ENCODE measurements at regions not wholly inside any gene's neighbourhood (a gene's known extent, or its start where the extent isn't known, plus 50 kb on each side); places are given as distances from the start of the nearest gene placed in this dataset.

GRCh38 chrX:28408017-28408723 is 179.1 kb upstream of the IL1RAPL1 start:
- no peak overlapping the region for H2BK5ac ChIP-seq (ENCODE audit: low read depth, low read length, poor library complexity, severe bottlenecking)
- no peak overlapping the region for H4K91ac ChIP-seq (ENCODE audit: low read length)
- H3K23ac ChIP-seq (ENCODE audit: low read length in 2 of 2), result no peak overlapping the region
- no peak overlapping the region for H2BK120ac ChIP-seq (ENCODE audit: low read depth, low read length)
- H3K27me3 ChIP-seq (ENCODE audit: control insufficient read depth in 1 of 2, insufficient read depth in 1 of 2, low read length in 2 of 2), result no peaks in the 10 kb centered on the region
- no peak overlapping the region for H2BK12ac ChIP-seq (ENCODE audit: low read length in 2 of 2)
- H3K4me1 ChIP-seq (ENCODE audit: control insufficient read depth, insufficient read depth, low read depth, low read length), result no peaks in the 10 kb centered on the region
- no peak overlapping the region for H3K4me2 ChIP-seq (ENCODE audit: low read length, poor library complexity, severe bottlenecking)
- no peak overlapping the region for H3K18ac ChIP-seq (ENCODE audit: low read depth in 1 of 2, low read length in 2 of 2)
- H3K14ac ChIP-seq (ENCODE audit: low read length in 2 of 2), result no peak overlapping the region
- no peak overlapping the region for H3K4me3 ChIP-seq (ENCODE audit: insufficient read depth in 1 of 2, low read depth in 1 of 2, low read length in 2 of 2)
- H4K8ac ChIP-seq (ENCODE audit: low read length), result no peak overlapping the region
- no peak for DNase-seq
- H3K79me1 ChIP-seq (replicated peaks; ENCODE audit: low read length, poor library complexity, severe bottlenecking), result no peaks in the 10 kb centered on the region
- H3K9ac ChIP-seq (ENCODE audit: low read length), result no peak overlapping the region
- no peaks in the 10 kb centered on the region for H3K36me3 ChIP-seq (ENCODE audit: control insufficient read depth in 1 of 2, insufficient read depth in 2 of 2, low read depth in 1 of 2, low read length in 2 of 2)
- H2BK15ac ChIP-seq (ENCODE audit: low read depth, poor library complexity, severe bottlenecking), result no peak overlapping the region
- H3K4ac ChIP-seq (ENCODE audit: low read depth in 1 of 2, low read length in 2 of 2), result no peak overlapping the region
- peaks cover 4% of the 10 kb centered on the region for H3K9me3 ChIP-seq (ENCODE audit: control insufficient read depth, low read length)
- H2AFZ ChIP-seq (ENCODE audit: low read depth, low read length), result no peak overlapping the region
- no peak overlapping the region for H2AK5ac ChIP-seq (ENCODE audit: low read length, severe bottlenecking)
- H3K27ac ChIP-seq (ENCODE audit: low read length, poor library complexity, severe bottlenecking), result no peak overlapping the region

- Histone ChIP-seq H3K4ac (ENCODE audit: low read depth in 1 of 2, low read length in 2 of 2) (no peak overlapping the region), H2BK15ac (ENCODE audit: low read depth, poor library complexity, severe bottlenecking) (no peak overlapping the region), H2AFZ (ENCODE audit: low read depth, low read length) (no peak overlapping the region), H3K9me3 (ENCODE audit: control insufficient read depth, low read length) (peaks cover 8% of the 10 kb centered on the region), H3K27ac (ENCODE audit: low read length, poor library complexity, severe bottlenecking) (no peak overlapping the region), H3K36me3 (ENCODE audit: control insufficient read depth in 1 of 2, insufficient read depth in 2 of 2, low read depth in 1 of 2, low read length in 2 of 2) (no peaks in the 10 kb centered on the region), H3K4me3 (ENCODE audit: insufficient read depth in 1 of 2, low read depth in 1 of 2, low read length in 2 of 2) (no peak overlapping the region), H3K23ac (ENCODE audit: low read length in 2 of 2) (no peak overlapping the region), H2BK120ac (ENCODE audit: low read depth, low read length) (no peak overlapping the region), H3K9ac (ENCODE audit: low read length) (no peak overlapping the region), H3K4me1 (ENCODE audit: control insufficient read depth, insufficient read depth, low read depth, low read length) (no peaks in the 10 kb centered on the region), H3K14ac (ENCODE audit: low read length in 2 of 2) (no peak overlapping the region), H3K79me1 (replicated peaks; ENCODE audit: low read length, poor library complexity, severe bottlenecking) (no peaks in the 10 kb centered on the region), H3K18ac (ENCODE audit: low read depth in 1 of 2, low read length in 2 of 2) (no peak overlapping the region), H3K27me3 (ENCODE audit: control insufficient read depth in 1 of 2, insufficient read depth in 1 of 2, low read length in 2 of 2) (no peaks in the 10 kb centered on the region), H3K4me2 (ENCODE audit: low read length, poor library complexity, severe bottlenecking) (no peak overlapping the region), H2AK5ac (ENCODE audit: low read length, severe bottlenecking) (no peak overlapping the region), H2BK5ac (ENCODE audit: low read depth, low read length, poor library complexity, severe bottlenecking) (no peak overlapping the region), H4K8ac (ENCODE audit: low read length) (no peak overlapping the region), H4K91ac (ENCODE audit: low read length) (no peak overlapping the region), H2BK12ac (ENCODE audit: low read length in 2 of 2) (no peak overlapping the region)
- no peak for DNase-seq
- 80% methylated on average over 1 of the region's 2 CpGs for WGBS
These were observed 188.9 kb upstream of the IL1RAPL1 start for GRCh38 chrX:28398342-28398741.

- 94% methylated on average over 3 of the region's 5 CpGs for WGBS
- Histone ChIP-seq H2BK12ac (ENCODE audit: low read length in 2 of 2) (no peak overlapping the region), H3K4me3 (ENCODE audit: insufficient read depth in 1 of 2, low read depth in 1 of 2, low read length in 2 of 2) (no peak overlapping the region), H3K79me1 (replicated peaks; ENCODE audit: low read length, poor library complexity, severe bottlenecking) (no peaks in the 10 kb centered on the region), H2BK120ac (ENCODE audit: low read depth, low read length) (no peak overlapping the region), H3K27me3 (ENCODE audit: control insufficient read depth in 1 of 2, insufficient read depth in 1 of 2, low read length in 2 of 2) (no peaks in the 10 kb centered on the region), H3K36me3 (ENCODE audit: control insufficient read depth in 1 of 2, insufficient read depth in 2 of 2, low read depth in 1 of 2, low read length in 2 of 2) (no peaks in the 10 kb centered on the region), H3K4ac (ENCODE audit: low read depth in 1 of 2, low read length in 2 of 2) (no peak overlapping the region), H3K18ac (ENCODE audit: low read depth in 1 of 2, low read length in 2 of 2) (no peak overlapping the region), H3K14ac (ENCODE audit: low read length in 2 of 2) (no peak overlapping the region), H3K27ac (ENCODE audit: low read length, poor library complexity, severe bottlenecking) (no peak overlapping the region), H2BK5ac (ENCODE audit: low read depth, low read length, poor library complexity, severe bottlenecking) (no peak overlapping the region), H2AFZ (ENCODE audit: low read depth, low read length) (no peak overlapping the region), H3K4me2 (ENCODE audit: low read length, poor library complexity, severe bottlenecking) (no peak overlapping the region), H4K8ac (ENCODE audit: low read length) (no peak overlapping the region), H3K9ac (ENCODE audit: low read length) (no peak overlapping the region), H2BK15ac (ENCODE audit: low read depth, poor library complexity, severe bottlenecking) (no peak overlapping the region), H3K9me3 (ENCODE audit: control insufficient read depth, low read length) (peaks cover 3% of the 10 kb centered on the region), H3K4me1 (ENCODE audit: control insufficient read depth, insufficient read depth, low read depth, low read length) (no peaks in the 10 kb centered on the region), H2AK5ac (ENCODE audit: low read length, severe bottlenecking) (no peak overlapping the region), H4K91ac (ENCODE audit: low read length) (no peak overlapping the region), H3K23ac (ENCODE audit: low read length in 2 of 2) (no peak overlapping the region)
- DNase-seq, result no peak
These were observed 195.7 kb upstream of the IL1RAPL1 start for GRCh38 chrX:28391528-28391927.

- WGBS, result 74% methylated on average over 3 of the region's 3 CpGs
- no peak overlapping the region for H2AFZ ChIP-seq (ENCODE audit: low read depth, low read length)
These were observed 208.1 kb upstream of the IL1RAPL1 start for GRCh38 chrX:28379103-28379502.

More at GRCh38 chrX:28379103-28379502, 208.1 kb upstream of the IL1RAPL1 start:
- Histone ChIP-seq H3K23ac (ENCODE audit: low read length in 2 of 2) (no peak overlapping the region), H3K9ac (ENCODE audit: low read length) (no peak overlapping the region), H3K4me2 (ENCODE audit: low read length, poor library complexity, severe bottlenecking) (no peak overlapping the region), H3K4me1 (ENCODE audit: control insufficient read depth, insufficient read depth, low read depth, low read length) (no peaks in the 10 kb centered on the region), H3K4ac (ENCODE audit: low read depth in 1 of 2, low read length in 2 of 2) (no peak overlapping the region), H2AK5ac (ENCODE audit: low read length, severe bottlenecking) (no peak overlapping the region), H3K79me1 (replicated peaks; ENCODE audit: low read length, poor library complexity, severe bottlenecking) (no peaks in the 10 kb centered on the region), H3K4me3 (ENCODE audit: insufficient read depth in 1 of 2, low read depth in 1 of 2, low read length in 2 of 2) (no peak overlapping the region), H2BK5ac (ENCODE audit: low read depth, low read length, poor library complexity, severe bottlenecking) (no peak overlapping the region), H3K36me3 (ENCODE audit: control insufficient read depth in 1 of 2, insufficient read depth in 2 of 2, low read depth in 1 of 2, low read length in 2 of 2) (no peaks in the 10 kb centered on the region), H3K18ac (ENCODE audit: low read depth in 1 of 2, low read length in 2 of 2) (no peak overlapping the region), H2BK15ac (ENCODE audit: low read depth, poor library complexity, severe bottlenecking) (no peak overlapping the region), H3K14ac (ENCODE audit: low read length in 2 of 2) (no peak overlapping the region), H2BK120ac (ENCODE audit: low read depth, low read length) (no peak overlapping the region), H3K9me3 (ENCODE audit: control insufficient read depth, low read length) (peaks cover 5% of the 10 kb centered on the region), H3K27ac (ENCODE audit: low read length, poor library complexity, severe bottlenecking) (no peak overlapping the region), H4K91ac (ENCODE audit: low read length) (no peak overlapping the region), H3K27me3 (ENCODE audit: control insufficient read depth in 1 of 2, insufficient read depth in 1 of 2, low read length in 2 of 2) (no peaks in the 10 kb centered on the region), H4K8ac (ENCODE audit: low read length) (no peak overlapping the region), H2BK12ac (ENCODE audit: low read length in 2 of 2) (no peak overlapping the region)
- DNase-seq, result no peak

Data from mesenchymal stem cell (in vitro differentiated cells and primary cell).